ENCODE measurements at regions not wholly inside any gene's neighbourhood (a gene's known extent, or its start where the extent isn't known, plus 50 kb on each side); places are given as distances from the start of the nearest gene placed in this dataset.
"Not testable (repeated sequence)": the region's sequence is repeated elsewhere in the genome, so short reads cannot be mapped to it uniquely, and the experiment has no call there.

DNA sequence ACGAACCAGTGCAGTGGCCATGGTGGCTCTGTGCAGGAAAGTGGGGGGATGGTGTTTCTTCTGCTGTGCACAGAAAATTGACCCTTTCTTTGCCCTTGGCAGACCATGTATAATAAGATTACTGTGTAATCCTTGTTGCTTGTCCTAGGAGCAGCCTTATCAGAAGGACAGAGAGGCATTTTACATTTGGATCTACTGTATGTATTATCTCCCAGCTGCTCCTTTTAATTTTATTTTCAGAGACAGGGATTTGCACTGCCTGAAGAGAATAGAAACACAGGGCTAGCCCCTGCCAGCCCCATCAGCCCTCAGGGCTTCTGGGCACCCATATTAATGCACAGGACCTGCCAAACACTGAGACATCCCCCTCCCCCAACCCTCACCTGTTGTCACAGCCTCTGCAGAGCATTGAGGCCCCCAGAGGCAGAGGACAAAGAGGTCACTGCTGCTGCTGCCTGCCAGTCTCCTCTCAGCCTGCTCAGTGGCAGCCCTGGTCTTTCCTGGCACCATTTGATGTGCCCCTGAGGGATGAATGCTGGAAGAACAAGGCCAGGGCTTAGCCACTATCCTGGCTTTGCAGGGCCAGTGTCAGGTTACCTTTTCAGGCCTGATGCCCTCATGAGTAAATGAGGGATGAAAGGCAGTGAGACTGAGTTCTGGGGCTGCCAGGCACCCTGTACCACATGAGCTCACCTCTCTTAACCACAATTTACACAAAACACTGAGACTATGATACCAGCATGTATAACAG is 533.4 kb downstream of the NTRK3 start:
- no peak for DNase-seq

DNA sequence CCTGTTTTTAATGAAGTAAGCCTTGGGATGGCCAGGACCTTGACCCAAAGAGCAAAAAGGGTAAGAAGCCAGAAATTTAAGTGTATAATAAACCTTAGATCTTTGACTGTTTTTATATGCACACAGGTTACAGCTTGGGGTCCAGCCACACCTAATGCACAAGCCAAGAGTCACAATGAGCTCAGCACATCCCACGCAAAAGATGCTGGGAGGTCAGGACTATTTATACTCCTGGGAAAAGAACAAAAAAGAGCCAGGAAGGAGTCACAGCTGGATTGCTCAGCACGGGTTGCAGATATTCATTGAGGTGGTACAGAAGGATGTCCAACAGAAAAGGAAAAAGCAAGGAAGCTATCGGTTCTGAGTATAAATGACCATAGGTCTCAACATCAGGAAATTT is 536.3 kb downstream of the NTRK3 start:
- DNase-seq = no peak

DNA sequence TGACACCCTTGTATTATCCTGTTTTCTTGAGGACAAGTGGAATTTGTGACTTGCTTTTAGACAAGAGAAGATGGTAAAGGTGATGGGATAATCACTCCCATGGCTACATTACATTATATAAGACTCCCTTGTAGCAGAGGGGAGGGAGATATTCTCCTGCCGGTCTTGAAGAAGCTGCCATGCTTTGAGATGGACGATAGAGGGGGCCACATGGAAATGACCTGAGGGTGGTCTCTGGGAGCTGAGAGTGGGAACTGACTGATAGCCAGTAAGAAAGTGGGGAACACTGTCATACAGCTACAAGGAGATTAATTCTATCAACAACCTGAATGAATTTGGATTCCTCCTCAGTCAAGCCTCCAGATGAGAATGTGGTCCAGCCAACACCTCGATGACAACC is 540.1 kb downstream of the NTRK3 start:
- DNase-seq = no peak

DNA sequence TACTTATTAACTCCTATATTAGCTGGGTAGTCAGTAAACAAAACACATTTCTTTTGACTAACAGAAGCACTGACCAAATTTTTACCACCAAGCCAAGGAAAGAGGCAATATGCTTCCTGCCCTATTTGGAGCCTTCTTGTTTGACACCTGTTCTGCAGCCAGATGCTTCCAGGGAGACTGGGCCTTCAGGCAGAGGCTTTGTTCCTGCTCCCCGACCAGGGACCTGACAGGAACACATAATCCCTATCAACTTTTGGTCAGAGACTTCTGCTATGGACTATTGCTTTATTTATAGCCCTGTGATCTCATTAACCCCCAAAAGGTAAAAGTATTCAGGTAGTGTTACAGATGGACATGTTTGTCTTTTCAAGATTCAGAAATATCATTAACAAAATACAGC is 541.3 kb downstream of the NTRK3 start:
- no peak for DNase-seq

DNA sequence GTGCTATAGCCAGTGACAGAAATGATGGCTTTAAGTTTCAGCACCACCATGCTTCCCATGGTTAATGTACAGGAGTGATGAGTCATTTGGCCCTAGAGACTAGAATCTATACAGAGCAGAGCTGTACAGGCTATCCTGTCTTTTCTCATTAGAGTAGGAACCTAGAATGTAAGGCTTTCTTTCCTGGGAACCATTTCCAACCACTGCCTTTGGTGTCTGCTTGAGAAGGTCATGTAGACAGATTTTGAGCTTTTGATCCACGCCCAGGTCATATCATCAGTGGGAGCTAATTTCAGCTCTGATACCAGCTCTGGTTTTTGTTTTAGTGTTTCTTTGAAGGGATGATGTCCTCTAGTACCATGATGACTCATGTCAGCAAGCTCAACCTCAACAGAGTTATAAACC is 543.1 kb downstream of the NTRK3 start:
- DNase-seq = no peak

DNA sequence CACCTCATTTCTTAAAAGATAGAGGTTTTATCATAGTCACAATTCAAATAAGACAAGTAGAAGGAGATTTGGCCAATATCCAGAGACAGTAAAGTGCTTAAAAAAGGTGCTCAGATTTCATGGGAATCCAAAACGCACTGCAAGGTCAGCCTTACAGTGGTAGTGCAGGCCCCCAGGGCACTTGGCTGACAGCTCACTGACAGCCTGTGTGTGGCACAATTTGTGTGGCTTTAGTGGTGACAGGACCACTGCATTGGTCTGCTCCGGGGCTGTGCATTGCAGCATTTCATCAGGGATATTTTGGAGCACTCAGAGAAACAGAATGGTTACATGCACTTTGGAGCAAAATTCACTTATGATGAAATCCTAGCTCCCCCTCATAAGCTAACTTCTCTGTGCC is 544.3 kb downstream of the NTRK3 start:
- DNase-seq = no peak

DNA sequence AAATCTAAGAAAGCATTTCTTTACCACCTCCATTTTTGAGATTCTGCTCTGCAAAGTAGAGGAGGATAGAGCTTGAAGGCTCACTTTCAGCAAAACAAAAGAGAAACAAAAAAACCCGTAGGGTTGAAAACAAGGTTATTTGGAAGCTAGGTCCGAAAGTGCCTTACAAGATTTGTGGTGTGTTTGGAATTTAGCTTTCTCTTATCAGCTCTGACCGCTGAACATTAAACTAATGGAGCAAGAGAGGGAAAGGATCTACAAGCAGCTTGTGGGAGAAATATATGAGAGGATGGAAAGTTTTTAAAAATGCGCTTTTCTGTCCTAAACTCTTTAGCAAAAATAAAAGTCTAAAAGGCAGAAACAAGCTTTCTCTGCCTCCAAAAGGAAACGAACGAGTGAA is 545.5 kb downstream of the NTRK3 start:
- DNase-seq = no peak

DNA sequence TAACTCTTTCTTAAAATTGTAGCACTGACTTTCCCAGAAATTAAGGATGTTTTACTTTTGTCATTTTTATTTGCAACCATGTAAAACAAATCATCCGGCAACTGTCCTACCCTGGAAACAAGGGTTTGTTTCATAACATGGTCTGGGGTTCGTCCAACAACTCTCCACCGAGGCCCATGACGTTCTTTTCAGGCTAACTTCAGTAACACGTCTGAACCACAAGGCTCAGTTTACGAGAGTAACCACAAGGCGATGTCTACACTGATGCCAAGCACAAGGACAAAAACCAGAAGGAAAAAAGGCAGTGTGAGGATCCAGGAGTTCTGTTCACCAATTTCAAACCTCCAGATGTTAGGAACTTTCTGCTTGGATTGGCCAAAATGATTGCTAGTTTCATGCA is 546.1 kb downstream of the NTRK3 start:
- no peak for DNase-seq

DNA sequence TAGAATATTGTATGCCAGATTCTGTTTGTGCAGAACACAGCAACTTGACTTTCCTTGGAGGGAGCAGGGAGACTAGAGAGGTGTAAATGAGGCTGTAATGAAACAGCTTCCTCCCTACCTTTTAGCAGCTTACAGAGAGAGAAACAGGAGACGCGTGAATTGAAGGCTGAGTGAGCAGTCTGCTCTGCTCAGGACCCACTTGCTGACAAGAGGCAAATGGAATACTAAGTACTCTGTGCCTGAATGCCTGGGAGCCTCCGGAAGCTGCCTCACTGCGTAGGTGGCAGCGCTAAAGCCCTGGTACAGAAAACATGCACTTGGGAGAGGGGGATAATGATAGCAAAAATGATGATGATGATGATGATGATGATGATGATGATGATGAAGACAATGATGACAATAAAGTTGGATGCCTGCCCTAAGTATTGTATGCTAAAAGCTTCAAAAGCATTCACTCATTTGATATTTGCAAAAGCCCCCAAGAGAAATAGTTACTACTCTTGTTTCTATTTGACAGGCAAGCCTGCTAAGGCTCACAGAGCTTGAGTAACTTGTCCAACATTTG is 548.9 kb downstream of the NTRK3 start:
- no peak for DNase-seq

DNA sequence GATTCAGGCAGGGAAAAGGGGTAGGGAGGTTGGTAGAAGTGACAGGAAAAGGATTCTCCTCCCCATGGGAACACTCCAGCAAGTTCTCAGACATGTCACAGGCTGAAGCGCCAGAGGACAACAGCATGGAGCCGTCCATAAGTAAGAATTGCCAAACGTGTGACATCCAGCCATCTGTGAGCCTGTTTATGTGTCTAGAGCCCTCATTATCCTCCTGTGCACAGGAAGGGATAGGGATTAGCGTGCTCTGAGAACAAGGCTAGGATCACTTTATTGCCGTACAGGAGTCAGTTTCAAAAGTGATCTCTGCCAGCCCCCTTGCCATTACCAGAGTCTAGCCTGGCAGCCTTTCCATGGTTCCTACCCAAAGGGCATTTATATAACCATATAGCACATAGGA is 549.5 kb downstream of the NTRK3 start:
- DNase-seq = no peak

DNA sequence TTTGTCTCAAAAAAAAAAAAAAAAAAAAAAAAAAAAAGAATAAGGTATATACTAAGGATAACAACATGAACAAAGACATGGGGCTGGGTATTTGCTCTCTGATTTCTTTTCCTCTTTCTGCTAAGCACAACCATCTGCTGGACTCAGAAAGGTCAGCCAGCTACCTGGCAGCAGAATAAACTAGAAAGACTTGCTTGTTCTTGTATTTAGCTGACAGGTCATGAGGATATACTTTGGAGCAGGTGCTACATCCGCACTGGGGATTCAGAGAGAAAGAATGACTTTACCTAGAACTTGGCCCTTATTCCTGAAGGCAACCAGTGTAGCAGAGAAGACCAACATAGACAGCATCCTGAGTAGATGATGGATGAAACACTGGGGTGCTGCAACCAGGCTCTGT is 550.5 kb downstream of the NTRK3 start:
- no peak for DNase-seq

DNA sequence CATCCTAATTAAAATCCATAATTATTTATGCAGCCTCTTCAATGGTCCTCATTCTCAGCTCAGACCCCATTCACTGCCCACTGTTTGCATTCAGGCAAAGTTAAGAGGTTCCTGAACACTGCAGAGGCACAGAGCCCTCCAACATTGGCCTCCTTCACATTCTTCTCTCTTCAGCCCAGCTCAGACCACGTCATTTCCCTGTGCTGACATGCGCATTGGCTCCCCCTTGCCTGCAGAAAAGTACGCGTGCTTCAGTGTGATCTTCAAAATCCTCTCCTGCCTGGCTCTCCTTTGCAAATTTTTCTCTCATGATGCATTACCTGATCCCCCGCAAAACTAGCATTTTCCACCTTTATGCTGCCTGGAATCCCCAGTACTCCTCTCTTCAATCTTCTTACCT is 552.3 kb downstream of the NTRK3 start:
- DNase-seq = no peak

DNA sequence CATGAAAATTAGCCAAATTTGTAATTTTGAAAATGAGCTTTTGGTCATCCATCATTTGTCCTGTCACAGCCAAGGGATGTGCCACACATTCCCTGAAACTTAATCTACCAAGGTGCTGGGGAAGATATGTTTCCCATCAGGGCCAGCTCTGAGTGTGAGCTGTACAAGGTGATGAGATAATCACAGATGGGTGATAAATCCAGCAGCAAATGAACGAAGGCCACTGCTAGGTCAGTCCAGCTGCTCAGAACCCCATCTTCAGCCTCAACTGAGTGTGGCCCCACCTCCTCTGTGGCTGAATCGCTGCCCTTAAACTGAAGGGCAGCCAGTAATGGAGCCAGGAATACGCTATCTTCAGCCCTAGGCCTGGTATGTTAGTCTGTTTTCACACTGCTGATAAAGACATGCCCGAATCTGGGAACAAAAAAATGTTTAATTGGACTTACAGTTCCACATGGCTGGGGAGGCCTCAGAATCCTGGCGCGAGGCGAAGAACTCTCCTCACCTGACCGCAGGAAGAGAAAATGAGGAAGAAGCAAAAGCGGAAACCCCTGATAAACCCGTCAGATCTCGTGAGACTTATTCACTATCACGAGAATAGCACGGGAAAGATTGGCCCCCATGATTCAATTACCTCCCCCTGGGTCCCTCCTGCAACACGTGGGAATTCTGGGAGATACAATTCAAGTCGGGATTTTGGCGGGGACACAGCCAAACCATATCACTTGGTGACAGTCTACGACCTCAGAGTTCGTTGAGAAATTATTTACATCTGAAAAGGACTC is 553.0 kb downstream of the NTRK3 start:
- no peak for DNase-seq

DNA sequence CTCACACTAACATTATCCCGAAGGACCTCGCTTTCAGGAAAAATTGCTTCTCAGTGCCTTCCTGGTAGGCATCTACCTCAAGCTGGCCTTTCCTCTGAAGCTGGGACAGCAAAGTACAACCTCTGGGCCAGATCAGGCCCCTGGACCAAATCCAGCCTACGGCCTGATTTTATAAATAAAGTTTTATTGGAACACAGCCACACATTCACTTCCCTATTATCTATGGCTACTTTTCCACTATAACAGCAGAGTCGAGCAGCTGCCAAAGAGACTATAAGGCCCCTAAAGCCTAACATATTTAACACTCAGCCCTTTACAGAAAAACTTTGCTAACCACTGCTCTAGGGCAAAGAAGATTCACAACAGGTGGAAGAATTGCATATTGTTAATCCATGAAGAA is 554.3 kb downstream of the NTRK3 start:
- DNase-seq = no peak

DNA sequence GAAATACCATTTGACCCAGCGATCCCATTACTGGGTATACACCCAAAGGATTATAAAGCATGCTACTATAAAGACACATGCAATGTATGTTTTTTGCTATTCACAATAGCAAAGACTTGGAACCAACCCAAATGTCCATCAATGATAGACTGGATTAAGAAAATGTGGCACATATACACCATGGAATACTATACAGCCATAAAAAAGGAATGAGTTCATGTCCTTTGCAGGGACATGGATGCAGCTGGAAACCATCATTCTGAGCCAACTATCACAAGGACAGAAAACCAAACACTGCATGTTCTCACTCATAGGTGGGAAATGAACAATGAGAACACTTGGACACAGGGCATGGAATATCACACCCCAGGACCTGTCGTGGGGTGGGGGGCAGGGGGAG is 558.1 kb downstream of the NTRK3 start:
- not testable (repeated sequence) for DNase-seq

DNA sequence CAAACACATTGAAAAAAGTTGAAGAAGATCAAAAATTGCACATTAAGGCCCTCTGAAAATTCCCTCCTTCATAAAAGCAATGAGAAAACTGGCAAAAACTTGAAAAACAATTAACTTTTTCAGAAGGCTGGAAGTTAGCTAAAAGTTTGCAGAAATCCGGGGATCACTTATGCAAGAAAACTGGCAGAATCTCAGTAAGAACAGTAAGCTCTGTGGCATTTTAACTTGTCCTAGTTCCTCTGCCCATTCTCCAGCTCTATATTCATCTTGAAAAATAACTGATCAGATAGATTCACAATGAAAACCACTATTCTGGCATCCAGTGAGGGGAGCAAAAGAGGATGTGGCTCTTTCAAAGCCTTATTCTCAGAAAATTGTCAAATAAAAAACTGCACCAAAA is 566.8 kb downstream of the NTRK3 start:
- no peak for DNase-seq

DNA sequence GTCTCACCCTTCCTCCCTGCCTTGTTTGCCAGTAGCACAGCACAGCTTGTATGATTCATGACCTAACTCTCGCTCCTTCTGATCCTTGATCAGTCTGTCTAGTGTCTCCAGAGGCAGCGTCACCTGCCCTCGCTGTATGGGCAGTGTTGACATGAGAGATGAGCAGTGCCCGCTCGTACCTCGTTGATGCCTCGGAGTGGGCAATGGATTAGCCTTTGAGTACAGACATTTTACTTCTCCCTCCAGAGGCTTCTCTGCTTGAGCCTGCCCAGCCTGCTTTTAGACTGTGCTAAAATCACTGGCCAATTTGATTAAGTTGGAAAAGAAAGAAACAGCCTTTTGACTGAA is 569.0 kb downstream of the NTRK3 start:
- DNase-seq = no peak

DNA sequence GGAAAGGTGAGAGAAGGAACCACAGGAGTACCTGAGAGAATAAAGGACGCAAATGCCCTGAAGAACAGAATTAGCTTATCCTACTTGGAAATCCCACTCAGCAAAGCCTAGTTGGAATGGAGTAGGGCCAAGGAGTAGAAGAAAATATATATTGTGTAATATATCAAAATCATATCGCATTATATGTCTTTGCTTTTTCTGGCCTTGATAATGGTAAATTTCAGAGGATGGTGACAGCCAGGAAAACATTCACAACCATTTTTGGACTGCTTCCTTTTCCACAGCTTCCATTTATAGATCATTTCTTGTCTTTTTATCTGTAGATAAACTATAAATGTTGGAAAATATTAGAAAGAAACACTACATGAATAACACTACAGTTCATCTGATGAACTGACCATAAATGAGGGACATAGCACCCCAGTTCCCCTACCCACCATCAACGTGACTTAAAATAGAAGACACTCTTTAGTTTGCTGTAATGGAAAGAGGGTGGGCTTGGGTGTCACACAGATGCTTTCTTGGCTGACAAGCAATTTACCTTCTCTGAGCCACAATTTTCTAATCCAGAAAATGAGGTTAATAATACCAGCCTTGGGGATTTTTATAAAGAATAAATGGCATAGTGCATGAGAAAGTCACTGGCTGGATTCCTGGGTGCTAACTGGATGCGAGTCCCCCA is 569.6 kb downstream of the NTRK3 start:
- DNase-seq = no peak

DNA sequence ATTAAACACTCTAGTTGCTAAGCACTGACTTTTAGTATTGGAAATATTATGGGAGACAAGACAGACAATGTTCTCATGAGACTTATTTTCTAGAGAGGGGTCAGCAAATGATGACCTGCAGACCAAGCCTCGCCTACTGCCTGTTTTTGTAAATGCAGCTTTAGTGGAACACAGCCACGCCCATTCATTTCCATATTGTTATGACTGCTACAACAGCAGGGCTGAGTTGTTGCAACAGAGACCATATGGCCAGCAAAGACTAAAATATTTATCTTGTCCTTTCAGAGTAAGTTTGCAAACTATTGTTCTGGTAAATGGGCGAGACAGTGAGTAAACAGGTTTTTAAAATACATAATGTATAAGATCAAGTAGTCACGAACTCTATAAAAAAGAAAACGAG is 570.2 kb downstream of the NTRK3 start:
- no peak for DNase-seq

DNA sequence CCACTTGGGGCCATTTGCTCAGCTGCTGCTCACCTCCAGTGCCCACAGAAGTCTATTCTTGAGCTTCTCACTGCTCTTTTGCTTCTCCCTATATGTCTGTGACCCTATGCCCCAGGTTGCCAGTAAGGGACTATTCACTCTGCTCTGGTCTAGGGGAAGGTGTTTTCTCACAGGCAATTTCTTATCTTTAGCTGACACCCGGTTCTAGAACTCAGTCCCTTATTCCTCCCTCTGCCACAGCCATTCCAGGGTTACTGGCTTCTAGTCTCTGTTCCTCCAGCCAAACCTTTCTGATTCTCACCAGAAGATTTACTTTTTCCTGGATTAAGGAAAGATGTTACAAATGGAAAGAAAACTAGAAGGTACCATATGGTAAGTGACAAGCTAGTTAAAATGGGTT is 574.0 kb downstream of the NTRK3 start:
- DNase-seq = no peak

DNA sequence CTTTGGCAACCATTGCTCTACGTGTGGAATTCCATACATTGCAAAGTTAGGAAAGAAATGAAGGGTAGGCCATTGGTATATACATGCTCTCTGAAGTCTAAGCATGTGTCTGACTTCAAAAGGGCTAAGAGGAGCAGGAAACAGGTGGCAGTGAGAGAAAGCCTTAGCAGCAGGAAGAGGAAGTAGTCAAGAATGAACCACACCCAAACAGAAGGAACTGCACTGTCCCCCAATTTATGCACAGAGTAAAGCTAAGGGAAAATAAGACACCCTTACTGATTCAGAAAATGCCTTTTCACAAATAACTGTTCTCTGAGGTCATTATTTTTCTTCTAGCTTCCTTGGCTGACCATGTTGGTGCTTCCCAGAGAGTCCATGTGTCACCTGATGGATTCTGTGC is 575.4 kb downstream of the NTRK3 start:
- DNase-seq = peak; percentile 40

DNA sequence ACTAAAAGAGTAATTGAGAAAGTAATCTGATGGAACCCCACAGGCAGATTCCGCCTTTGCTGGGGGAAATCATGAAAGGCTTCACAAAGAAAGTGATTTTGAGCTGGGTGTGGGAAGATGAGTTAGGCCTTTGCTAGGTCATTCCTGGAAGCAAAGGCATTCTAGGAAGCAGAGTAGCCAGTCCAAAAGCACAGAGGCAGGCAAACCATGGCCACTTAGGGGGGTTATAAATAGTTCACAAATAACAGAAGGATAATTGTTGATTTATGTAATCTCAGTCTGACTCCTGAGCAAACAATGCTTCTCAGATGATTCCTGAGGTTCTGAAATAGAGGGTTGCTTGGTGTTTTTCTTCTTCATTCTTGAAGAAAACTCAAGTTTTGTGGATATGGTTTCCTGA is 576.3 kb downstream of the NTRK3 start:
- DNase-seq = no peak

DNA sequence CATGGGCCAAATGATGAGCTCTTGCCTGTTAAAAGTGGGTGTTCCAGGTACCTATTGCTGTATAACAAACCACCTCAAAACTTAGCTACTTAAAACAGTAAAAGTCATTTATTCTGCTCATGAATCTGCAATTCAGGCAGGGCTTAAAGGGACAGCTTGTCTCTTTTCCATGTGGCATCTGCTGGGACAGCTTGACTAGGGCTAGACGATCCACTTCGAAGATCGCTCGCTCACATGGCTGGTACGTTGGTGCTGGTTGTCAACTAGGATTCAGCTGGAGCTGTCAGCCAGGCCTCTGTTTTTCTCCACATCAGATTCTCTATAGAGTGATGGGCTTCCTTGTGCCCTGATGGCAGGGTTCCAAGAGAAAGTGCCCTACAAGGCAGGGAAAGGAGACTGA is 581.3 kb downstream of the NTRK3 start:
- no peak for DNase-seq

Data from hematopoietic multipotent progenitor cell treated with erythropoietin and hydrocortisone succinate and interleukin-3 and kit ligand, for 4 days (in vitro differentiated cells).